HepG2 (cell line): ENCODE measurements at regions not wholly inside any gene's neighbourhood (a gene's known extent, or its start where the extent isn't known, plus 50 kb on each side); places are given as distances from the start of the nearest gene placed in this dataset.

Experiments used
- ATAC-seq: fragments of 200-7000 bp; cut with Tn5 transposase; 3 replicates; pipeline ENCODE4 v1.9.1; 2020; ENCODE audit warnings: mild to moderate bottlenecking, moderate library complexity
- BruUV-seq: library from RNA; stranded (reverse); fragments of 400-500 nt; replicated peaks from 2 replicates; lab custom pipeline; 2021; lab: Mats Ljungman, UMichigan
- CTCF ChIA-PET: fragments of 300-600 bp; formaldehyde crosslinking; extraction: SDS; loops from one replicate; lab custom pipeline; 2021; ENCODE audit warnings: low total read pairs, inconsistent platforms, low intra/inter-chr PET ratio; lab: Yijun Ruan, JAX
- POLR2A ChIA-PET: fragments of 350-600 bp; sonication (Branson Sonifier 250); formaldehyde crosslinking; loops from one replicate; lab custom pipeline; 2020; ENCODE audit warnings: antibody characterized with exemption, inconsistent platforms; lab: Yijun Ruan, JAX
- DNase-seq: peaks from one replicate; pipeline ENCODE4 v3.0.0-alpha.2; 2015; ENCODE audit warnings: low spot score
- FAIRE-seq: peaks from 3 replicates; lab custom pipeline; 2011; peaks lifted over from hg19 to GRCh38; lab: Jason Lieb, UNC
- H2AFZ ChIP-seq: one replicate; pipeline ENCODE4 v1.6.1; 2011; ENCODE audit warnings: low read length, inconsistent platforms
- H3K27ac ChIP-seq: fragments of 300-600 bp; 3 replicates; pipeline ENCODE4 v1.8.0; 2011; ENCODE audit warnings: mixed run types, mild to moderate bottlenecking, mixed read lengths, low read length, inconsistent platforms; ENCODE audit not compliant: insufficient read depth; ENCODE audit errors: extremely low read length
- H3K27me3 ChIP-seq, 2 experiments: fragments of 200-600 bp in 1 of 2; 2 replicates in 1 of 2; 3 replicates in 1 of 2; pipeline versions ENCODE4 v1.6.0 to v1.8.0; 2011; ENCODE audit warnings: low read length in 2 of 2, mild to moderate bottlenecking in 2 of 2, moderate library complexity in 2 of 2, inconsistent platforms in 1 of 2; ENCODE audit not compliant: insufficient read depth in 2 of 2, control insufficient read depth in 1 of 2
- H3K36me3 ChIP-seq, 2 experiments: fragments of 200-600 bp in 1 of 2; replicated peaks in 1 of 2; 2 replicates in 1 of 2; 3 replicates in 1 of 2; pipeline versions ENCODE4 v1.5.1 to v1.8.0; 2011; ENCODE audit warnings: low read length in 2 of 2, inconsistent platforms in 1 of 2; ENCODE audit not compliant: insufficient read depth in 2 of 2, control insufficient read depth in 1 of 2
- H3K4me1 ChIP-seq: 2 replicates; pipeline ENCODE4 v1.5.1; 2012; ENCODE audit warnings: low read length, inconsistent platforms; ENCODE audit not compliant: insufficient read depth
- H3K4me2 ChIP-seq: 2 replicates; pipeline ENCODE4 v1.6.0; 2011; ENCODE audit warnings: low read depth, low read length, inconsistent platforms
- H3K4me3 ChIP-seq, 3 experiments: fragments of 200-600 bp in 1 of 3; sonication (generic), shearing (Covaris generic) in 1 of 3; replicated peaks in 1 of 3; 2 replicates each; pipeline ENCODE4 v1.5.1; 2011 to 2016; ENCODE audit warnings: low read length in 3 of 3, inconsistent platforms in 2 of 3, low read depth in 2 of 3, mild to moderate bottlenecking in 2 of 3, control low read depth in 1 of 3, mixed read lengths in 1 of 3; ENCODE audit not compliant: insufficient read depth in 1 of 3
- H3K79me2 ChIP-seq: one replicate; pipeline ENCODE4 v1.6.1; 2011; ENCODE audit warnings: low read length, inconsistent platforms; ENCODE audit not compliant: insufficient read depth
- H3K9ac ChIP-seq: 2 replicates; pipeline ENCODE4 v1.6.0; 2011; ENCODE audit warnings: mild to moderate bottlenecking, low read depth, low read length, inconsistent platforms; ENCODE audit not compliant: insufficient read depth
- H3K9me3 ChIP-seq: 2 replicates; pipeline ENCODE4 v1.5.1; 2012; ENCODE audit warnings: mild to moderate bottlenecking, low read length
- H4K20me1 ChIP-seq: 2 replicates; pipeline ENCODE4 v1.6.0; 2011; ENCODE audit warnings: inconsistent platforms, mild to moderate bottlenecking, low read length, moderate library complexity; ENCODE audit not compliant: insufficient read depth
- DMAP1 ChIP-seq: IDR thresholded peaks from 2 replicates; pipeline ENCODE4 v1.6.1; 2016
- KDM5B ChIP-seq: sonication (generic); formaldehyde crosslinking; IDR thresholded peaks from 2 replicates; pipeline ENCODE4 v1.4.0; 2020; ENCODE audit warnings: missing genetic modification reagents, mild to moderate bottlenecking, borderline replicate concordance
- KLF16 ChIP-seq, 2 experiments: sonication (generic) in 1 of 2; formaldehyde crosslinking in 1 of 2; IDR thresholded peaks; 2 replicates each; pipeline versions ENCODE4 v1.6.1 to v1.8.0; 2016 to 2023; ENCODE audit warnings: missing genetic modification reagents in 2 of 2, missing compliant biosample characterization in 1 of 2
- RERE ChIP-seq: IDR thresholded peaks from 2 replicates; pipeline ENCODE4 v1.6.1; 2016; ENCODE audit warnings: low read depth, missing genetic modification reagents, missing compliant biosample characterization
- SIN3A ChIP-seq: IDR thresholded peaks from 2 replicates; pipeline ENCODE4 v1.6.1; 2011; ENCODE audit warnings: low read depth, mild to moderate bottlenecking, control low read depth, low read length, borderline replicate concordance
- SOX6 ChIP-seq, 2 experiments: fragments of 450-650 bp in 1 of 2; sonication (generic) in 1 of 2; formaldehyde crosslinking in 1 of 2; IDR thresholded peaks; 2 replicates each; pipeline versions ENCODE4 v1.4.0 to v1.6.1; 2017 to 2020; ENCODE audit warnings: antibody characterized with exemption in 1 of 2, mild to moderate bottlenecking in 1 of 2, missing genetic modification reagents in 1 of 2
- ZNF24 ChIP-seq: fragments of 450-650 bp; IDR thresholded peaks from 2 replicates; pipeline ENCODE4 v1.6.1; 2017; ENCODE audit warnings: antibody characterized with exemption, mild to moderate bottlenecking
- ZNF3 ChIP-seq: IDR thresholded peaks from 2 replicates; pipeline ENCODE4 v1.7.0; 2017; ENCODE audit warnings: inconsistent platforms
- ZNF572 ChIP-seq: sonication (generic); formaldehyde crosslinking; IDR thresholded peaks from 2 replicates; pipeline ENCODE4 v1.5.1; 2020; ENCODE audit warnings: mild to moderate bottlenecking, missing genetic modification reagents
- ZNF790 ChIP-seq: sonication (generic); formaldehyde crosslinking; IDR thresholded peaks from 2 replicates; pipeline ENCODE4 v1.8.0; 2022; ENCODE audit warnings: missing genetic modification reagents, mild to moderate bottlenecking, borderline replicate concordance
- ZNF841 ChIP-seq: sonication (generic); formaldehyde crosslinking; IDR thresholded peaks from 2 replicates; pipeline ENCODE4 v1.8.1; 2023; ENCODE audit warnings: missing genetic modification reagents, borderline replicate concordance
- ZSCAN5A ChIP-seq: sonication (generic); formaldehyde crosslinking; IDR thresholded peaks from 2 replicates; pipeline ENCODE4 v1.8.0; 2022; ENCODE audit warnings: mild to moderate bottlenecking, missing genetic modification reagents, borderline replicate concordance
- WGBS: methylation state at CpG from one replicate; pipeline ENCODE4 v1.1.6; 2017; ENCODE audit warnings: low lambda C conversion rate; 5-methylcytosine and 5-hydroxymethylcytosine counted together
- in situ Hi-C: cut with HindIII; loops from 2 replicates; pipeline ENCODE4 v1.10.0; 2017; ENCODE audit warnings: low pct_unique_long_range_greater_than_20kb; ENCODE audit not compliant: extremely low pct_ligation_motif_present
- intact Hi-C: fragments of 100-400 bp; cut with micrococcal nuclease; formaldehyde crosslinking; loops from one replicate; pipeline ENCODE4 v1.10.0; 2022; ENCODE audit not compliant: unreplicated experiment

- 0 out of 2 replicates have a peak, but pooled peaks have one; percentile 26 for TF ChIP-seq KDM5B (CRISPR knock-in tag)
- TF ChIP-seq KLF16 (CRISPR knock-in tag; IDR thresholded peaks at IDR 0.05), result no peak
- TF ChIP-seq, all 625 proteins: peak for 1
- Histone ChIP-seq H3K9me3 (no peaks in the 10 kb centered on the region; the same call in 1 of the 2 replicates), H3K27me3 (peaks cover 0 to 15% of the 10 kb centered on the region in 2 experiments; a peak in 3 of 5 replicates), H3K4me3 (no peak overlapping the region), H3K9ac (no peak overlapping the region), H3K79me2 (no peaks in the 10 kb centered on the region), H2AFZ (no peak overlapping the region), H3K4me1 (peaks cover 21% of the 10 kb centered on the region), H4K20me1 (no peaks in the 10 kb centered on the region), H3K27ac (no peak overlapping the region), H3K36me3 (no peaks in the 10 kb centered on the region), H3K4me2 (no peak overlapping the region)
- CTCF ChIA-PET, result no interaction called here
- no peak for FAIRE-seq
- 64% methylated on average over 10 of the region's 11 CpGs for WGBS
- no peak for DNase-seq
- intact Hi-C loops, result no loop called here
- ATAC-seq, result no peak
- in situ Hi-C loops, result no loop called here
- POLR2A ChIA-PET, result no interaction called here
- BruUV-seq, result no TSS peak
These were observed 188.7 kb downstream of the RTP5 start for GRCh38 chr2:242058116-242058680.

GRCh38 chr2:242059566-242059965, 190.0 kb downstream of the RTP5 start:
- no TSS peak for BruUV-seq
- intact Hi-C loops, result no loop called here
- Histone ChIP-seq H3K4me2 (no peak overlapping the region), H3K4me3 (no peak overlapping the region), H2AFZ (no peak overlapping the region), H3K9ac (no peak overlapping the region), H3K36me3 (no peaks in the 10 kb centered on the region), H3K9me3 (no peaks in the 10 kb centered on the region; the same call in 1 of the 2 replicates), H3K79me2 (no peaks in the 10 kb centered on the region), H3K27ac (no peak overlapping the region), H3K4me1 (peaks cover 26% of the 10 kb centered on the region), H3K27me3 (peaks cover 0 to 15% of the 10 kb centered on the region in 2 experiments; a peak in 3 of 5 replicates), H4K20me1 (no peaks in the 10 kb centered on the region)
- FAIRE-seq (no peak), ATAC-seq (no peak), DNase-seq (no peak)
- CTCF ChIA-PET, result no interaction called here
- in situ Hi-C loops, result no loop called here
- 79% methylated on average over 7 of the region's 7 CpGs for WGBS
- POLR2A ChIA-PET, result no interaction called here
- TF ChIP-seq RERE (CRISPR knock-in tag), result no peak
- TF ChIP-seq ZNF572 (CRISPR knock-in tag), result no peak
- TF ChIP-seq ZNF790 (CRISPR knock-in tag), result no peak
- TF ChIP-seq ZNF24, result no peak
- TF ChIP-seq ZSCAN5A, result no peak
- no peak for TF ChIP-seq SIN3A
- no peak for TF ChIP-seq ZNF3
- TF ChIP-seq DMAP1 (CRISPR knock-in tag), result no peak
- no peak for TF ChIP-seq SOX6 (IDR thresholded peaks at IDR 0.05)
- TF ChIP-seq SOX6 (CRISPR knock-in tag; IDR thresholded peaks at IDR 0.05), result no peak
- no peak for TF ChIP-seq ZNF841 (CRISPR knock-in tag)
